Activated CD4-positive, alpha-beta T cell treated with anti-CD3 and anti-CD28 coated beads, Interleukin-2, amount 10 ng/mL, durations not matched to agents 24 days and 14 days (primary cell): ENCODE measurements at regions not wholly inside any gene's neighbourhood (a gene's known extent, or its start where the extent isn't known, plus 50 kb on each side); places are given as distances from the start of the nearest gene placed in this dataset.
"Not testable (repeated sequence)": the region's sequence is repeated elsewhere in the genome, so short reads cannot be mapped to it uniquely, and the experiment has no call there.

ENCODE experiments used
- DNase-seq: peaks from one replicate; pipeline ENCODE4 v3.0.0; 2022
- H3K27ac Mint-ChIP-seq: one replicate; pipeline ENCODE4 v1.8.0; 2022; ENCODE audit warnings: mild to moderate bottlenecking, mixed read lengths
- H3K27me3 Mint-ChIP-seq: one replicate; pipeline ENCODE4 v1.8.0; 2022; ENCODE audit warnings: mixed read lengths
- H3K36me3 Mint-ChIP-seq: one replicate; pipeline ENCODE4 v1.8.0; 2022; ENCODE audit warnings: low read depth, mild to moderate bottlenecking, mixed read lengths
- H3K4me1 Mint-ChIP-seq: one replicate; pipeline ENCODE4 v1.8.0; 2021; ENCODE audit warnings: mixed read lengths
- H3K4me3 Mint-ChIP-seq: one replicate; pipeline ENCODE4 v1.8.0; 2022; ENCODE audit warnings: mild to moderate bottlenecking, moderate library complexity, mixed read lengths
- H3K9me3 Mint-ChIP-seq: one replicate; pipeline ENCODE4 v1.8.0; 2021; ENCODE audit warnings: mixed read lengths
- intact Hi-C: fragments of 100-400 bp; cut with micrococcal nuclease; formaldehyde crosslinking; loops from one replicate; pipeline ENCODE4 v1.15.1; 2023

DNA sequence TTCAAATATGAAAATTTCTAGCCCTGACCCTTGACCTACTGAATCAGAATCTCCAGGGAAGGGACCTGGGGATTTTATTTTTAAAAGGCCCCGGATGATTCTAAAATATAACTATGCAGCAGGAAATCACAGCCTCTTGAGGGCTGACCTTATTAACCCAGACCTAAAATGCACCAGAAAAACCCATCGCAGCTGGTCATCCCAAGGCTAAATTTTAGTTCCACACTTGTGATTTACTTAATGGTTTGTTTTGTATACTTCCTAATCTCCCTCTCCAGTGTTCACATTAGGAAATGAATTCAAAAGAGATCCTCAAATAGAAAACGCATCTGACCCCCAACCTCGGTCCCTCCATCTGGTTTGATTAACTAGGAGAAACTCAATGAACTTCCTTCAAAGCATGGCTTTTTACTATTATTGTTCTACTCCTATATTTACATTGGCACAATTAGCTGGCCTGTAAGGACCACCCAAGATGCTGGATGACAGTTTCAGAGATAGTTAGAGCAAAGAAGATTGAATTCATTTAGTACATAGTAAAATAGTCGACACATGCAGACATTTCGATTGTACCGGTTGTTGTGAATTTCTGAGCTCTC, 147.8 kb upstream of the MED14 start:
- Mint-ChIP-seq H3K27ac (no peak overlapping the region), H3K27me3 (peaks cover 4% of the 10 kb centered on the region), H3K9me3 (no peaks in the 10 kb centered on the region), H3K36me3 (no peaks in the 10 kb centered on the region), H3K4me1 (peaks cover 1% of the 10 kb centered on the region), H3K4me3 (no peak overlapping the region)
- no peak for DNase-seq
- intact Hi-C loops: no loop called here

- Mint-ChIP-seq H3K9me3 (no peaks in the 10 kb centered on the region), H3K27ac (no peak overlapping the region), H3K36me3 (no peaks in the 10 kb centered on the region), H3K4me3 (no peak overlapping the region), H3K27me3 (peaks cover 5% of the 10 kb centered on the region), H3K4me1 (peaks cover 4% of the 10 kb centered on the region)
- intact Hi-C loops: no loop called here
- no peak for DNase-seq
Measured at GRCh38 chrX:40885989-40886388, 150.6 kb upstream of the MED14 start.

GRCh38 chrX:40887476-40887875, 152.1 kb upstream of the MED14 start:
- Mint-ChIP-seq H3K27ac (no peak overlapping the region), H3K27me3 (peaks cover 5% of the 10 kb centered on the region), H3K36me3 (no peaks in the 10 kb centered on the region), H3K4me3 (no peak overlapping the region), H3K4me1 (peaks cover 4% of the 10 kb centered on the region), H3K9me3 (no peaks in the 10 kb centered on the region)
- DNase-seq: no peak
- intact Hi-C loops: no loop called here

GRCh38 chrX:40891798-40892197, 156.5 kb upstream of the MED14 start:
- no peak overlapping the region for H3K27ac Mint-ChIP-seq
- H3K9me3 Mint-ChIP-seq: peaks cover 4% of the 10 kb centered on the region
- no peak for DNase-seq
- no peak overlapping the region for H3K4me3 Mint-ChIP-seq
- peaks cover 6% of the 10 kb centered on the region for H3K27me3 Mint-ChIP-seq
- intact Hi-C loops: no loop called here
- no peaks in the 10 kb centered on the region for H3K36me3 Mint-ChIP-seq
- peaks cover 4% of the 10 kb centered on the region for H3K4me1 Mint-ChIP-seq

GRCh38 chrX:40893251-40893910, 158.0 kb upstream of the MED14 start:
- intact Hi-C loops: no loop called here
- H3K27me3 Mint-ChIP-seq: peaks cover 2% of the 10 kb centered on the region
- no peak overlapping the region for H3K4me3 Mint-ChIP-seq
- H3K27ac Mint-ChIP-seq: no peak overlapping the region
- DNase-seq: no peak
- peaks cover 2% of the 10 kb centered on the region for H3K4me1 Mint-ChIP-seq
- no peaks in the 10 kb centered on the region for H3K36me3 Mint-ChIP-seq
- H3K9me3 Mint-ChIP-seq: peaks cover 4% of the 10 kb centered on the region

DNA sequence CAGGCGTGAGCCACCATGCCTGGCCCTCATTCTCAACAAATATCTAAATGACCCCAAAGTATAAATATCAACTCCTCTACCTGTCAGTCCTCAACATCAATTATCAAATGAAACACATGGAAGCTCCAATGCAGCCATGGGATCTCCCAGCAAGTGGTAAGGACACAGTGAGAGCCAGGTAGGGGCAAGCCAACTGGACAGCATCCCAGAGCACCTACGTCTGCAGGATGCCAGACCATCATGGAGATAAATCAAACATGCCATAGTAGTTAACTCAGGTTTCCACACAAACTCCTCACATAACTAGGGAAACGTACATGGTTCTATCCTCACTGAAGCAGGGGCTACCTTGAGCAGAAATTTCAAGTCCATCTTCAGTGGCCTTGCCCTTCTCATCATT, 159.9 kb upstream of the MED14 start:
- Mint-ChIP-seq H3K27me3 (peaks cover 2% of the 10 kb centered on the region), H3K4me3 (no peak overlapping the region), H3K36me3 (no peaks in the 10 kb centered on the region), H3K27ac (no peak overlapping the region), H3K4me1 (no peaks in the 10 kb centered on the region), H3K9me3 (peaks cover 4% of the 10 kb centered on the region)
- intact Hi-C loops: no loop called here
- no peak for DNase-seq

- Mint-ChIP-seq H3K9me3 (peaks cover 4% of the 10 kb centered on the region), H3K4me1 (no peaks in the 10 kb centered on the region), H3K27me3 (peaks cover 9% of the 10 kb centered on the region), H3K4me3 (no peak overlapping the region), H3K27ac (no peak overlapping the region), H3K36me3 (no peaks in the 10 kb centered on the region)
- intact Hi-C loops: no loop called here
- no peak for DNase-seq
Measured at GRCh38 chrX:40897718-40898270, 162.5 kb upstream of the MED14 start.

- H3K36me3 Mint-ChIP-seq, intact Hi-C loops, DNase-seq, H3K27me3 Mint-ChIP-seq, H3K4me1 Mint-ChIP-seq, H3K27ac Mint-ChIP-seq, H3K4me3 Mint-ChIP-seq, H3K9me3 Mint-ChIP-seq: not testable (repeated sequence)
Measured at GRCh38 chrX:40904739-40905138, 169.4 kb upstream of the MED14 start.

GRCh38 chrX:40908026-40908425, 172.7 kb upstream of the MED14 start:
- intact Hi-C loops: no loop called here
- Mint-ChIP-seq H3K4me3 (no peak overlapping the region), H3K4me1 (no peaks in the 10 kb centered on the region), H3K36me3 (no peaks in the 10 kb centered on the region), H3K9me3 (no peaks in the 10 kb centered on the region), H3K27me3 (no peaks in the 10 kb centered on the region), H3K27ac (no peak overlapping the region)
- DNase-seq: no peak

GRCh38 chrX:40908857-40909475, 173.6 kb upstream of the MED14 start:
- Mint-ChIP-seq H3K9me3 (no peaks in the 10 kb centered on the region), H3K4me3 (no peak overlapping the region), H3K27ac (no peak overlapping the region), H3K36me3 (no peaks in the 10 kb centered on the region), H3K4me1 (no peaks in the 10 kb centered on the region), H3K27me3 (no peaks in the 10 kb centered on the region)
- DNase-seq: no peak
- intact Hi-C loops: no loop called here

- no peaks in the 10 kb centered on the region for H3K4me1 Mint-ChIP-seq
- H3K4me3 Mint-ChIP-seq: no peak overlapping the region
- intact Hi-C loops: no loop called here
- no peaks in the 10 kb centered on the region for H3K36me3 Mint-ChIP-seq
- H3K27ac Mint-ChIP-seq: no peak overlapping the region
- H3K9me3 Mint-ChIP-seq: no peaks in the 10 kb centered on the region
- peaks cover 1% of the 10 kb centered on the region for H3K27me3 Mint-ChIP-seq
- no peak for DNase-seq
Measured at GRCh38 chrX:40912166-40912565, 173.1 kb upstream of the USP9X start.

DNA sequence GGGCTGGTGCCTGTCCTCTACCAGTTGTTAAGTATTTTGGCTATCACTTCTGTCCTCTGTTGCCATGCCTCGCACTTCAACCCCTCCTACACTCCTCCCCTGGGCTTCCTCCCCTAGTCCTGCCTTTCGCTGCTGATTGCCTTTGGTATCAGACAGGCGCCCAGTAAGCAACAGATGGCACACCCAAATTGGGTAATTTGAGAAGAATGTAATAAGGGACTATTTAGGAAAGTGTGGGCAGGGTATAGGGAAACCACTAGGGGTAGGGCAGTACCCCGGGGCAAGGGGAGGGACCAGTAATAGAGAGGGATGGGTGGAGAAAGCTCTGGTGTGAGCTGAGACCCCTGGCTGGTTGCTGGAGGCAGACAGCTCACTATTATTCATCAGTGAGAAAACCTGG, 172.7 kb upstream of the USP9X start:
- intact Hi-C loops: no loop called here
- Mint-ChIP-seq H3K9me3 (no peaks in the 10 kb centered on the region), H3K27me3 (peaks cover 1% of the 10 kb centered on the region), H3K4me1 (no peaks in the 10 kb centered on the region), H3K4me3 (no peak overlapping the region), H3K27ac (no peak overlapping the region), H3K36me3 (no peaks in the 10 kb centered on the region)
- DNase-seq: no peak

DNA sequence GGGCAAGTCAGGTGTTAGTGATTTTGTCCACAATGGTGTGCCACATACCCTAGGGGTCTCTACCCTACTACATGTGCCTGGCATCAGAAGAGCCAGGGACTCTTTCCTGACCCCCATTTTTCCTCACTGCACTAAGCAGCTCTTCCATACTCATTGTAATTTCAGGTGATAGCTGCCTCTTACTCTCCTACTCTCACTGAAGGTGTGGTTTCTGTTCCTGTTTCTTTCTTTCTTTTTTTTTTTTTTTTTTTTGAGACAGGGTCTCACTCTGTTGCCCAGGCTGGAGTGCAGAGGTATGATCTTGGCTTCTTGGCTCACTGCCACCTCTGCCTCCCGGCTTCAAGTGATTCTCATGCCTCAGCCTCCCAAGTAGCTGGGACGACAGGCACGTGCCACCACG, 164.9 kb upstream of the USP9X start:
- peaks cover 2% of the 10 kb centered on the region for H3K27me3 Mint-ChIP-seq
- no peak overlapping the region for H3K27ac Mint-ChIP-seq
- no peak overlapping the region for H3K4me3 Mint-ChIP-seq
- no peaks in the 10 kb centered on the region for H3K36me3 Mint-ChIP-seq
- H3K9me3 Mint-ChIP-seq: peaks cover 4% of the 10 kb centered on the region
- DNase-seq: no peak
- no peaks in the 10 kb centered on the region for H3K4me1 Mint-ChIP-seq
- intact Hi-C loops: no loop called here

- Mint-ChIP-seq H3K4me3 (no peak overlapping the region), H3K4me1 (no peaks in the 10 kb centered on the region), H3K36me3 (no peaks in the 10 kb centered on the region), H3K9me3 (peaks cover 4% of the 10 kb centered on the region), H3K27ac (no peak overlapping the region), H3K27me3 (peaks cover 2% of the 10 kb centered on the region)
- DNase-seq: no peak
- intact Hi-C loops: no loop called here
Measured at GRCh38 chrX:40922307-40922706, 162.9 kb upstream of the USP9X start.
